Osteocyte (in vitro differentiated cells): ENCODE measurements at regions not wholly inside any gene's neighbourhood (a gene's known extent, or its start where the extent isn't known, plus 50 kb on each side); places are given as distances from the start of the nearest gene placed in this dataset.

ENCODE experiments used
- DNase-seq: peaks from one replicate; pipeline ENCODE4 v3.0.0; 2021; ENCODE audit warnings: mixed read lengths; ENCODE audit not compliant: unreplicated experiment; ENCODE audit errors: extremely low spot score
- H3K27ac Mint-ChIP-seq: one replicate; pipeline ENCODE4 v1.8.0; 2021; ENCODE audit warnings: mild to moderate bottlenecking, mixed read lengths; ENCODE audit not compliant: unreplicated experiment
- H3K27me3 Mint-ChIP-seq: one replicate; pipeline ENCODE4 v1.8.0; 2021; ENCODE audit warnings: mixed read lengths; ENCODE audit not compliant: unreplicated experiment
- H3K36me3 Mint-ChIP-seq: one replicate; pipeline ENCODE4 v1.8.0; 2021; ENCODE audit warnings: mixed read lengths; ENCODE audit not compliant: unreplicated experiment
- H3K4me1 Mint-ChIP-seq: one replicate; pipeline ENCODE4 v1.8.0; 2021; ENCODE audit warnings: mixed read lengths; ENCODE audit not compliant: unreplicated experiment
- H3K4me3 Mint-ChIP-seq: one replicate; pipeline ENCODE4 v1.8.0; 2021; ENCODE audit warnings: mild to moderate bottlenecking, moderate library complexity, mixed read lengths; ENCODE audit not compliant: unreplicated experiment
- H3K9me3 Mint-ChIP-seq: one replicate; pipeline ENCODE4 v1.8.0; 2021; ENCODE audit warnings: mixed read lengths; ENCODE audit not compliant: unreplicated experiment
- TF ChIP-seq, protein P1 (sequence below): fragments of 200-600 bp; sonication (generic); IDR thresholded peaks from 2 replicates; pipeline ENCODE4 v1.5.0; 2021; ENCODE audit warnings: antibody characterized with exemption, mild to moderate bottlenecking, moderate library complexity

DNA sequence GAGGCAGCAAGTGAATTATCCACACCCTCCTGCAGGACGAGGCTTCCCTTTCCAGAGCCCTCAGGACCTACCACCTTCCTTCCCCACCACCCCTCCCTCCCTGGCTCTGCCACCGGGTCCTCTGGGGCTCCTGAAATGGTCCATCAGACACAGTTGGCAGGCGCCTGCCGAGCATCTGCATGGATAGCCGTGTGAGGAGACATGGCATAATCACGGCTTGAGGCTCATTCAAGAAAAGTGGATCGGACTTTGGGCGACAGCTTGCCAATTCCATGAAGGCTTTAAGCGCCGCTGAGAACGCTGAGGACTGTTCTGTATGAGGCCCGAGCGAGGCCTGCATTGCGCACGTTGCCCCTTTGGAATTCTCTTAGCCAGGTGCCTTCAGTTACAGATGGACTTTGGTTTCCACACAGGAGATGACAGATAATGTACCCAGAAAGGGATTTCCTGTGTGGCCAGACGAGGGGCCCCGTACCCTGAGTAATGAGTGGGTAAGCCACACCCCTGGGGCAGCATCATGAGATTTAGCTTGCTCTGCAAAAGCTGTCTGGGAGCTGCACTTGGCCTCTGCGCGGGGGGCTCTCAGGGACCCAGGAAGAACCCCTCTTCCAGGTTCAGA is 179.8 kb downstream of the OLFM1 start:
- Mint-ChIP-seq H3K4me3 (no peak overlapping the region), H3K36me3 (no peaks in the 10 kb centered on the region), H3K27ac (no peak overlapping the region), H3K4me1 (no peaks in the 10 kb centered on the region), H3K27me3 (no peaks in the 10 kb centered on the region), H3K9me3 (no peaks in the 10 kb centered on the region)
- no peak for DNase-seq
- TF ChIP-seq, protein P1, sequence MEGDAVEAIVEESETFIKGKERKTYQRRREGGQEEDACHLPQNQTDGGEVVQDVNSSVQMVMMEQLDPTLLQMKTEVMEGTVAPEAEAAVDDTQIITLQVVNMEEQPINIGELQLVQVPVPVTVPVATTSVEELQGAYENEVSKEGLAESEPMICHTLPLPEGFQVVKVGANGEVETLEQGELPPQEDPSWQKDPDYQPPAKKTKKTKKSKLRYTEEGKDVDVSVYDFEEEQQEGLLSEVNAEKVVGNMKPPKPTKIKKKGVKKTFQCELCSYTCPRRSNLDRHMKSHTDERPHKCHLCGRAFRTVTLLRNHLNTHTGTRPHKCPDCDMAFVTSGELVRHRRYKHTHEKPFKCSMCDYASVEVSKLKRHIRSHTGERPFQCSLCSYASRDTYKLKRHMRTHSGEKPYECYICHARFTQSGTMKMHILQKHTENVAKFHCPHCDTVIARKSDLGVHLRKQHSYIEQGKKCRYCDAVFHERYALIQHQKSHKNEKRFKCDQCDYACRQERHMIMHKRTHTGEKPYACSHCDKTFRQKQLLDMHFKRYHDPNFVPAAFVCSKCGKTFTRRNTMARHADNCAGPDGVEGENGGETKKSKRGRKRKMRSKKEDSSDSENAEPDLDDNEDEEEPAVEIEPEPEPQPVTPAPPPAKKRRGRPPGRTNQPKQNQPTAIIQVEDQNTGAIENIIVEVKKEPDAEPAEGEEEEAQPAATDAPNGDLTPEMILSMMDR, result no peak

DNA sequence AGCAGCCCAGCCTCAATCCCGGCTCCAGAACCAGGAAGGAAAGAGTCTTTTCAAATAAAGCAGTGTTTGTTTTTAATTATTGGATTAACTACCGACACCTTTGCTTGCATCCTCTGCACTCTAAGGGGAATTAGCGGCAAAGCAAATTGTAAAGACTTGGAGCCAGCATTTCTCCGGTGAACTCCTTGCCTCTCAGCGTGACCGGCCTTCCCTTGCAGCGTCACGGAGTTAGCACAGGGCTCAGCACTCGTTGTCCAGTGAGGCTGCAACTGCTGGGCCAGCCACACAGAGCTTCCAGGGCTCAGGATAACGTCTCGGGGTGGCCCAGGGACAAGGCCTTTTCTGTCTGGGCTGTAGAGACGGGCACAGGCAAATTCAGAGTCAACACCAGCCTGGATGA is 180.6 kb downstream of the OLFM1 start:
- Mint-ChIP-seq H3K27me3 (no peaks in the 10 kb centered on the region), H3K4me1 (no peaks in the 10 kb centered on the region), H3K36me3 (no peaks in the 10 kb centered on the region), H3K9me3 (no peaks in the 10 kb centered on the region), H3K27ac (no peak overlapping the region), H3K4me3 (no peak overlapping the region)
- DNase-seq, result no peak
- TF ChIP-seq, protein P1, result no peak

DNA sequence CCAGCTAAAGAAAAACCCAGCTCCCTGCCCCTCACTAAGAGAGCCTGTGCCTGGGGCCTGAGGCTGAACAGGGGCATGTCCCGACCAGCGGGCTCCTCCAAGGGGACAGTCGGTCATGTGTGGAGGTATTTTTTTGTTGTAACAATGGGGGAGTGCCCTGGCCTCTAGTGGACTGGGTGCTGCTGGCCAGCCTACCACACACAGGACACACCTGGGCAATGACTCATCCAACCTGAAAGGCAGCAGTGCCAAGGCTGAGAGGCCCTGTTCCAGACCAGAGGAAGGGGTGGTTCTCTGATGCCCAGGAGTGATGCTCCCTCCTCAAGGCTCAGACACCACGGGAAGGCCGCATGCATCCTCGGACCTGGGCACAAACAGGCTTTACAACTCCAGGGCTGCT is 181.5 kb downstream of the OLFM1 start:
- Mint-ChIP-seq H3K4me3 (no peak overlapping the region), H3K36me3 (no peaks in the 10 kb centered on the region), H3K9me3 (peaks cover 3% of the 10 kb centered on the region), H3K27me3 (no peaks in the 10 kb centered on the region), H3K27ac (no peak overlapping the region), H3K4me1 (no peaks in the 10 kb centered on the region)
- TF ChIP-seq, protein P1, result no peak
- DNase-seq, result no peak

DNA sequence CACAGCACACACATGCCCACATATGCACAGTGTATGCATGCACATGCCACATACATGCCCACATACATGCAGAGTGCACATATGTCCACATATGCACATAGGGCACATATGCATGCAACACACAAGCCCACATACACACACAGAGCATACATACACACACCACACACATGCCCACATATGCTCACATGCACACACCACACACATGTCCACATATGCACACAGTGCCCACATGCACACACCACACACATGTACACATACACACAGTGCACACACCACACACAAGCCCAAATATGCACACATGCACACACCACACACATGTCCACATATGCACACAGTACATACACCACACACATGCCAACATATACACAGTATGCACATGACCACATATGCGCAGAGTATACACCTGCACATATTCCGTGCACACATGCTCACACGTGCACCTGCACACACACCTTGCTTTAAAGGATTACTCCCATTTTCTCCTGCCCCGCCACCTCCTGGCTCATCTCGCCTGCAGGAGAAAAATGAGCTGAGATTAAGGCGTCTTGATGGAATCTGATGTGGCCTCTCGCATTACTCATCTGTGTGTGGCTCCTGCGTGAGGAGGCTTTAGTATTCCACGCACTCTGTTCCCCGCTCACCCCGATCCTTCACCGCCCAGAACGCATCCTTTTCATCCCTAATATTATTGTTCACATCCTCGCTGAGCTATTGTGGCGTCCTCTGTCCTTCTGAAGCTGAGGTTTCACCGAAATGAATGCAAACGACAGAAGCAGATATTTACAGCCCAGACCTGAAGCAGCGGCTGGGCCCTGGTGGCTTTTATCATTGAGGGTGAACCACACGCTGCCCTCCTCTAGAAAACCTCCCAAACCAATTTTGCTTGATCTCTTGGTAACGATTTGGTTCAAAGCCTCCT is 182.7 kb downstream of the OLFM1 start:
- TF ChIP-seq, protein P1, result no peak
- no peak overlapping the region for H3K27ac Mint-ChIP-seq
- no peak for DNase-seq
- no peak overlapping the region for H3K4me3 Mint-ChIP-seq
- no peaks in the 10 kb centered on the region for H3K27me3 Mint-ChIP-seq
- H3K4me1 Mint-ChIP-seq, result no peaks in the 10 kb centered on the region
- H3K36me3 Mint-ChIP-seq, result no peaks in the 10 kb centered on the region
- peaks cover 3% of the 10 kb centered on the region for H3K9me3 Mint-ChIP-seq

DNA sequence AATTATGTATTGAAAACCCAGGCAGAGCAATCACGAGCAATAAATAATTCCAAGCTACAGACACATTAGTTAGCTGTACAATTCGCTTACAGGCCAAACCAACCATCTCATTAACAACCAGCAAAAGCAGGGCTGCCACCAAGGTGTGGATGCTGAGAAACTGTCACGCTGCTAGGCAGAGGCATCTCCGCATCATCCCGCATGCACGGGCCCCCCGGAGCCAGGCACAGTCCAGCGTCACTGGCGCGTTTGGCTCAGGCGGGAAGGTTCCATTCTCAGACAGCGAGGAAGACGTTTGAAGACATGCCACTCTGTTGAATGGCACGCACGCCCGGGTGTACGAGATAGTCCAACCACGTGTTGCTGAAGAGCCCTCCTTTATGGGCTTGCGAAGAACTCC is 184.0 kb downstream of the OLFM1 start:
- H3K9me3 Mint-ChIP-seq, result peaks cover 3% of the 10 kb centered on the region
- TF ChIP-seq, protein P1, result no peak
- no peaks in the 10 kb centered on the region for H3K27me3 Mint-ChIP-seq
- H3K4me1 Mint-ChIP-seq, result no peaks in the 10 kb centered on the region
- no peaks in the 10 kb centered on the region for H3K36me3 Mint-ChIP-seq
- no peak for DNase-seq
- no peak overlapping the region for H3K27ac Mint-ChIP-seq
- no peak overlapping the region for H3K4me3 Mint-ChIP-seq
